Activated T-cell treated with anti-CD3 and anti-CD28 coated beads, Interleukin-2, amount 50 U/mL, for 72 hours (primary cell): ENCODE measurements at regions not wholly inside any gene's neighbourhood (a gene's known extent, or its start where the extent isn't known, plus 50 kb on each side); places are given as distances from the start of the nearest gene placed in this dataset.

Experiments
- ATAC-seq, 2 donors: fragments of 150-1000 bp; cut with Tn5 transposase; replicated peaks in 1 of 2; 2 replicates each; pipeline ENCODE4 v1.10.0; 2021; ENCODE audit warnings: moderate library complexity in 2 of 2, mild to moderate bottlenecking in 1 of 2
- DNase-seq, 2 donors: peaks; one replicate each; pipeline ENCODE4 v3.0.0; 2021 to 2022; ENCODE audit warnings: mixed read lengths in 1 of 2
- H3K27ac Mint-ChIP-seq: one replicate; pipeline ENCODE4 v1.8.0; 2022; ENCODE audit warnings: mild to moderate bottlenecking, moderate library complexity, mixed read lengths
- H3K27me3 Mint-ChIP-seq: one replicate; pipeline ENCODE4 v1.8.0; 2022; ENCODE audit warnings: low read depth, mixed read lengths
- H3K36me3 Mint-ChIP-seq, 2 donors: one replicate each; pipeline ENCODE4 v1.8.0; 2022; ENCODE audit warnings: mixed read lengths in 2 of 2, mild to moderate bottlenecking in 1 of 2; ENCODE audit not compliant: insufficient read depth in 2 of 2
- H3K4me1 Mint-ChIP-seq: one replicate; pipeline ENCODE4 v1.8.0; 2022; ENCODE audit warnings: low read depth, mixed read lengths
- H3K4me3 Mint-ChIP-seq, 2 donors: one replicate each; pipeline ENCODE4 v1.8.0; 2022; ENCODE audit warnings: mild to moderate bottlenecking in 2 of 2, mixed read lengths in 2 of 2, moderate library complexity in 2 of 2
- H3K9me3 Mint-ChIP-seq, 2 donors: one replicate each; pipeline ENCODE4 v1.8.0; 2022; ENCODE audit warnings: mixed read lengths in 2 of 2

DNA sequence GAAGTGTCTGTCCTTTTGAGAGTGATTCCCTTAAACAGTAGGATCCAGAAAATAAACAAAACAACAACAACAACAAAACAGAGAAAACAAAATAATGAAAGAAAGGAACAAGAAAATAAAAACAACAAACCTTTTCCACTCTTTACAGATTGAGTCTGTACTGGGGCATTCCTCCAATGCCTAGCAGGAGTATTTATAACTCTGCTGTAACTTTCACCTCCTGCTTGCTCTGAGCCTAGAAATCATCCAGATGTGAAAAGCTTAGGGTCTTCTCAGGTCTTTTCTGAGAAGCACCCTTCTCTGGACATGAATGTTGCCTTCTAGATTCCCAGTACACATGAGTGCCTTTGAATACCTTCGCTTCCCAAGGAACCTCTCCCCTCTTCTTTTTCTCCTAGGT lies 1239.4 kb downstream of the CNTNAP5 start:
- Mint-ChIP-seq H3K4me1 (no peaks in the 10 kb centered on the region), H3K27me3 (no peaks in the 10 kb centered on the region), H3K4me3 (no peak overlapping the region), H3K9me3 (peaks cover 1 to 7% of the 10 kb centered on the region in 2 donors), H3K27ac (no peak overlapping the region), H3K36me3 (no peaks in the 10 kb centered on the region)
- ATAC-seq (no peak), DNase-seq (no peak)

DNA sequence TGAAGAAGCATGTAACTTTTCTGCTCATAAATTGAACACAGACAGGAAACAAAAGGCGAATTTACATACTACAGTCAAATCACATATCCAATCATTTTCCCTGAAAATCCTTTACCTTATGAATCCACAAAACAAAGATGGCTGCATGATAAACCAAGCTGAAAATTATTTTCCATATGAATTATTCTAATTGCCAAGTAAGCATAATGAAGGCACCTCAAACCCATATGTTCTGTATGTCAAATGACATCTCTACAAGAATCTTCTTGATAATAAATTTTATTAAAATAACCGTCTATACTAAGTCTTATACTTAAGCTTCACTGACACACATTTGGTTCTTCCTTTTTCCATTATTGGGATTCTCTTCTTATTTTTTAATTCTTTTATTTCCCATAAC lies 1242.6 kb downstream of the CNTNAP5 start:
- no peaks in the 10 kb centered on the region for H3K27me3 Mint-ChIP-seq
- peaks cover 3 to 6% of the 10 kb centered on the region in 2 donors for H3K9me3 Mint-ChIP-seq
- no peak overlapping the region for H3K27ac Mint-ChIP-seq
- ATAC-seq, result no peak
- no peaks in the 10 kb centered on the region for H3K4me1 Mint-ChIP-seq
- no peak for DNase-seq
- no peaks in the 10 kb centered on the region for H3K36me3 Mint-ChIP-seq
- H3K4me3 Mint-ChIP-seq, result no peak overlapping the region

DNA sequence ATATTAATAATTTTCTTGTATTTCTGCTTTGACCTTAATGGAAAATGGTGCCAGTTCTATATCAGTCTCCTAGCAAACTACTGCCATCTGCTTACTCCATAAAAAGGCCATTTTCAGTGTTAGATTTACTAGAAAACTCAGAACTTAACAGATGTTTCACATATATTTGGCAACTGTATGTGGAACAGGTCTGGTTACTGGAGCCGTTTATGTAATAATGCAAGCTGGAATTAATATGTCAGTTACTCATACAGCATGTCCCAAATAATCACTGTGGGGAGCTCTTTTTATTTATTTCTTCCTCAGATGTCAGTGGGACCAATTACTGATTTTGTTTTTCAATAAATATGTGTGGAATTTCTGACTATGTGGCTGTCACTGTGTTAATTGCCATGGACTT lies 1247.6 kb downstream of the CNTNAP5 start:
- H3K4me1 Mint-ChIP-seq, result no peaks in the 10 kb centered on the region
- no peaks in the 10 kb centered on the region for H3K36me3 Mint-ChIP-seq
- no peak for DNase-seq
- no peaks in the 10 kb centered on the region for H3K27me3 Mint-ChIP-seq
- H3K9me3 Mint-ChIP-seq, result peaks cover 4 to 6% of the 10 kb centered on the region in 2 donors
- ATAC-seq, result no peak
- H3K4me3 Mint-ChIP-seq, result no peak overlapping the region
- H3K27ac Mint-ChIP-seq, result no peak overlapping the region

DNA sequence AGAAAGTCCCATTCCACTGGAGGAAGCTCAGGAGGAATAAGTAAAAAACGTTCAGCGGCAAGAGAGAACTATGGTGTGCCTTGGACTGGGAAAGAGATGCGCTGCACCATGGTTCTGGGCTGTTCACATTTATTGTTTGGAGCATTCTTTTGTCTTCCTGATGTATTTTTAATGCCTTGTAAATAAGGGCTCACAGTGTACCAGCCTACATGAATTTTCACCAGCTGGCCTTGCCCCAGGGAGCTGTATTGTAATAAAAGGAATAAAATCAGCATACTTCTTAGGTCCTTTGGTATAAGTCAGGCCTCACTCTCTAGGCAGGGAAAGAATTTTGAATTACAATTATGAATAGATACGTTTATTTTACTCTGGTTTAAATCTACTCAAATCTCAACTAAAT lies 1249.6 kb downstream of the CNTNAP5 start:
- no peak for DNase-seq
- Mint-ChIP-seq H3K9me3 (peaks cover 6% of the 10 kb centered on the region in 2 donors), H3K4me1 (no peaks in the 10 kb centered on the region), H3K4me3 (no peak overlapping the region), H3K36me3 (no peaks in the 10 kb centered on the region), H3K27ac (no peak overlapping the region), H3K27me3 (no peaks in the 10 kb centered on the region)
- no peak for ATAC-seq

DNA sequence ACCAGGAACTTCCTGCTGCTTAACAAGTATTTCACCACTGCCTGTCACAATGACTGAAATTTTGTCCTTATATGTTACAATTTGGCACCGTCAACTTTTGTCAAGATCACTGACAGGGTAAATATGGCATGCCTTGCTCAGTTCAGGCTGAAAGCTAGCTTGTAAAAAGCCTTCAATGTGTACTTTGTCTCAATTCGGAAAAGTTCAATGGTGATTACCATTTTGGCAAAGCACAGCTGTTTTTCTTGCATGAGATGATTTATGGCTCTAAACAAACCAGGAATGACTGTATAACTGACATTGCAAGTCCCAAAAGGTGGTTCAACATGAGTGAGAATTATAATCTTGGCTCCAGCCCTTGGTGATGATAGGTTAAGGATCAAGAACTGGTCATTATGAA lies 1255.2 kb downstream of the CNTNAP5 start:
- Mint-ChIP-seq H3K4me3 (no peak overlapping the region), H3K27me3 (no peaks in the 10 kb centered on the region), H3K36me3 (no peaks in the 10 kb centered on the region), H3K4me1 (no peaks in the 10 kb centered on the region), H3K27ac (no peak overlapping the region), H3K9me3 (peaks cover 11 to 16% of the 10 kb centered on the region in 2 donors)
- no peak for ATAC-seq
- no peak for DNase-seq

DNA sequence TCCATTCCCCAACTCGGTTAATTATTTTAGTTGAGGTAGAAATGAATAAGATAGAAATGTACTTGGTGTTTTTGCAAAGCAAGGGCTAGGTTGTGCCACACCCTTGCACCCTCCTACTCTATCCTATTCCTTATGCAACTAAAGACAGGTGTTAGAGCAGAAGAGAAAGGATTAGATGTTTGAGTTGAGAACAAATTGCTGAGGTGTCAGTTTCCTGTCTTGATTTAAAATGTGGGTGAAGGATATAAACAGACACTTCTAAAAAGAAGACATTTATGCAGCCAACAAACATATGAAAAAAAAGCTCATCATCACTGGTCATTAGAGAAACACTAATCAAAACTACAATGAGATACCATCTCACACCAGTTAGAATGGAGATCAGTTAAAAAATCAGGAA lies 1256.2 kb downstream of the CNTNAP5 start:
- H3K27ac Mint-ChIP-seq, result no peak overlapping the region
- no peaks in the 10 kb centered on the region for H3K27me3 Mint-ChIP-seq
- H3K9me3 Mint-ChIP-seq, result peaks cover 11 to 16% of the 10 kb centered on the region in 2 donors
- H3K4me1 Mint-ChIP-seq, result no peaks in the 10 kb centered on the region
- ATAC-seq (no peak), DNase-seq (no peak)
- no peaks in the 10 kb centered on the region for H3K36me3 Mint-ChIP-seq
- no peak overlapping the region for H3K4me3 Mint-ChIP-seq

DNA sequence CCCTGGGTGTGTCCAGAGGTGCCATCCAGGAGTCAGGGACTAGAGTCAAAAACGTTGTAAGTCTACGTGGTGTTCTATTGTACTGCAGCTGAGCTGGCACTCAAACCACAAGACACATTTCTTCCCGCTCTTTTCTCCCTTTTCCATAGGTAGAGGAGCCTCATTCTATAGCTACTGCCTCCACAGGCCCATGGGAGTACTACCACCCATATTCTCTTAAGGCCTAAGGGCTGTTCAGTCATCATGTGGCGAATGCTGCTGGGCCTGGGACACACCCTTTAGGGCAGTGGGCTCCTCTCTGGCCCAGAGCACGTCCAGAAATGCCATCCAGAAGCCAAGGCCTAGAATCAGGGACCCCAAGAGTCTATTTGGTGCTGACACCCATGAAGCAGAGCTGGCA lies 1271.7 kb downstream of the CNTNAP5 start:
- Mint-ChIP-seq H3K36me3 (no peaks in the 10 kb centered on the region), H3K27me3 (no peaks in the 10 kb centered on the region)

DNA sequence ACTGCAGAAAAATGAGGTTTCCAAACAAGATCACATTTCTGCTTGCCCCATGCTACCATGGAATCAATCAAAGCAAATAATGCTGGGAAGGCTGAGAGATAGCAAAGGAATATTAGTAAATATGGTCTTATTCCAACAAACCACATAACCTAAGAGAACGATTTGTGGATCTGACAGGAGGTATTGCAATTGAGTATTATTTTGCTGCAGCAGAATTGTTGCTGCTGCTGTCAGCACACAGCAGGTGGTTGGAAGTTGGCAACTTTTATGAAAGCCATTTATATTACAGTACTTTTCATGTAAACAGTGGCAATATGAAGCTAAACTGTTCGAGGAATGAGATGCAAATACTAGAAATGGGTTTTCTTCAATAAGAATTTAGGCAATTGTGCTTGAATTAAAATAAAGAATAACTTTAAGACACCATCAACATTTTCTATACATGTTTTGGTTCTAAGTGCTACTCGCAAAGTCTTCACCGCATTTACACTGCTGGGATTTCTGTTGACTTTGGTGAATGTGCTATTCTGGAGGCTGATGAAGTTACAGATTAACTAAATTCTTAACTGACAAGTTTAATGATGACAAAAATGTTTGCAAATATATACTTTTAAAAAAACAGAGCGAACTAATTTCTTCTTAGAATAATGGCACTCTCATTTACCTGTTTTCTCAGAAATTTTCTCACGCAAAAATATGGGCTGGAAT lies 1285.7 kb downstream of the CNTNAP5 start:
- Mint-ChIP-seq H3K36me3 (no peaks in the 10 kb centered on the region), H3K27me3 (no peaks in the 10 kb centered on the region), H3K4me3 (no peak overlapping the region), H3K4me1 (no peaks in the 10 kb centered on the region), H3K27ac (no peak overlapping the region), H3K9me3 (peaks cover 3 to 7% of the 10 kb centered on the region in 2 donors)
- no peak for DNase-seq
- ATAC-seq, result no peak

More for the DNA sequence above, 1271.7 kb downstream of the CNTNAP5 start:
- H3K9me3 Mint-ChIP-seq, result peaks cover 2 to 4% of the 10 kb centered on the region in 2 donors
- H3K27ac Mint-ChIP-seq, result no peak overlapping the region
- no peak overlapping the region for H3K4me3 Mint-ChIP-seq
- DNase-seq, result no peak
- no peaks in the 10 kb centered on the region for H3K4me1 Mint-ChIP-seq
- ATAC-seq, result no peak

DNA sequence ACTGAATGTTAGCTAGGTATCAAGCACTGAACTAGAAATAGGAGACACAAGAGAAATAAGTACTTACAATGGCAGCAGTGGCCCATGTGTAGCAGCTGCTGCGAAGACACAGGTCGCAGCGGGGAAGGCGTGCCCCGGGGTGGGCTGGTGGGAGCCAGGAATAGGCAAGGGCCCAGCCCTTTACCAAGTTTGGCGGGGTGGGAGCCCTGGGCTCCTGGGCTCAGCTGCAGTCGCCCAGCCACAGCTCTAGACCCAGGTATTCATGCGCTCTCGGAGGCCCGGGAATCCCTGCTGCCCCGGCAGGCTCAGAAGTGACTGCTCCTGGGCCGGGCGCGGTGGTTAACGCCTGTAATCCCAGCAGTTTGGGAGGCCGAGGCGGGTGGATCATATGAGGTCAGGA lies 1287.3 kb downstream of the CNTNAP5 start:
- Mint-ChIP-seq H3K4me1 (no peaks in the 10 kb centered on the region), H3K27me3 (no peaks in the 10 kb centered on the region), H3K27ac (no peak overlapping the region), H3K36me3 (no peaks in the 10 kb centered on the region), H3K4me3 (no peak overlapping the region), H3K9me3 (peaks cover 3 to 7% of the 10 kb centered on the region in 2 donors)
- no peak for DNase-seq
- no peak for ATAC-seq

DNA sequence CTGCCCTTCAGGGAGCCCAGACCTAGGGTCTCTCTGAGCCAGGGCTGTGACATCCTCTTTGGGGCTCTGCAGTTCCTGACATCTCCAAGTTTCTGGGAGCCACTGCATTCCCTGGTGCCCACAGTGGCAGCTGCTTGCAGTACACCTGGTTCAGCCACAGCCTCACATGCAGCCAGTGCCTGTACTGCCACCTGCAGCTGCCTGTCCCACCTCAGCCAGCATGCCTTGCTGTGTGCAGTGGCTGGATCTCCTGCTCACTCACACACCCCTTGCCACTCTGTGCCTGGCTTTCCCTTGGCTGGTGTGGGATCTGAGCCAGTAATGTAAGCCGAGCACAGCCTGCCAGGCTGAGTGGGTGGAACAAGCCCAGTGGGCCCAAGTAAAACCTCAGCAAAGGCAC lies 1288.7 kb downstream of the CNTNAP5 start:
- Mint-ChIP-seq H3K4me1 (no peaks in the 10 kb centered on the region), H3K36me3 (no peaks in the 10 kb centered on the region), H3K27ac (no peak overlapping the region), H3K9me3 (peaks cover 3 to 7% of the 10 kb centered on the region in 2 donors), H3K4me3 (no peak overlapping the region), H3K27me3 (no peaks in the 10 kb centered on the region)
- DNase-seq (no peak), ATAC-seq (no peak)

DNA sequence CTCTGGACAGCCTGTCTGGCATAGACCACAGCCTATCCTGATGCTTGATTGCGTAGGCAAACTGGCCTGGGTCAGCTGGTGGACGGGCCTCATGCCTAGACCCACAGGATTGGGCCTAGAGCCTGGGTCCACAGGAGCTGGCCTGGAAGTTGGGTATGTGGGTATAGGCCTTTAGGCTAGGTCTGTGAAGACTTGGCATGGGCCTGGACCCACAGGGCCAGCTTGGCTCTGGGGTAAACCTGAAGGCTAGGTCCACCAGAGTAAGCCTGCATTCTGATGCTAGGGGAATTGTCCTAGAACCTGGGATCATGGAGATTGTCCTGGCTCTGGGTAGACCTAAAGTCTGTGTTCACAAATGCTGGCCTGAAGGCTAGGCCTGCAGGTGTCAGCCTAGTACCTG lies 1293.7 kb downstream of the CNTNAP5 start:
- no peaks in the 10 kb centered on the region for H3K4me1 Mint-ChIP-seq
- peaks cover 0 to 4% of the 10 kb centered on the region in 2 donors for H3K9me3 Mint-ChIP-seq
- ATAC-seq (no peak), DNase-seq (no peak)
- H3K4me3 Mint-ChIP-seq, result no peak overlapping the region
- no peaks in the 10 kb centered on the region for H3K27me3 Mint-ChIP-seq
- H3K36me3 Mint-ChIP-seq, result no peaks in the 10 kb centered on the region
- H3K27ac Mint-ChIP-seq, result no peak overlapping the region

DNA sequence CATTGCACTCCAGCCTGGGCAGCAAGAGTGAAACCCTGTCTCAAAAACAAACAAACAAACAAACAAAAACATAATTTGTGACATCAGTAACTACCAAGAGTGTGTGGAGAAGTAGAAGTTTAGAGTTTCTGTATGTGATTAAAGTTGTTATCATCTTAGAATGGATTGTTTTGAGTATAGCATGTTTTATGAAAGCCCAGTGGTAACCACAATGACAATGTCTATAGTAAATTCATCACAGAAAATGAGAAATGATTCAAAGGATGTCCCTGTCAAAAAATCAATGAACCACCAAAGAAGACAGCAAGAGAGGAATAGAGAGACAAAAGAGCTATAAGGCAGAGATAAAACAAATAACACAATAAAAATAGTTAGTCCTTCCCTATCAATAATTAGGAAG lies 1299.2 kb downstream of the CNTNAP5 start:
- no peaks in the 10 kb centered on the region for H3K27me3 Mint-ChIP-seq
- ATAC-seq (no peak), DNase-seq (no peak)
- H3K4me1 Mint-ChIP-seq, result no peaks in the 10 kb centered on the region
- H3K9me3 Mint-ChIP-seq, result peaks cover 2 to 6% of the 10 kb centered on the region in 2 donors
- H3K4me3 Mint-ChIP-seq, result no peak overlapping the region
- no peak overlapping the region for H3K27ac Mint-ChIP-seq
- no peaks in the 10 kb centered on the region for H3K36me3 Mint-ChIP-seq

DNA sequence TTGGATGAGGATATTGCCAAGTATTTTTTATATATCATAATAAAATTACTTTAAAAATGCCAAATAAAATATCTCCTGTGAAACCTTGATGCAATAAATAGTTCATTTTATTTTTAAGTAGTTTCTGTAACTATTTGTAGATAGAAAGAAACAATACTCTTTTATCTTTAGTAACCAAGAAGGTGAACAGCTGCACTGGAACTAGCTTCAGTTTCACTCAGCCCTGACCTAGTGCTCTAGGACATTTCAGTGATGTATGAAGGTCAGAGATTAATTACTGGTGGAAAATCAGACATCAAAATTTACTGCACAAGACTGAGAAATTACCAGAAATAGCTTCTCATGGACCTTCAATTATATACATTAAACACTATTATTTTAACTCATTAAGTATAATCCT lies 1305.0 kb downstream of the CNTNAP5 start:
- ATAC-seq, result no peak
- Mint-ChIP-seq H3K27me3 (no peaks in the 10 kb centered on the region), H3K4me1 (no peaks in the 10 kb centered on the region), H3K27ac (no peak overlapping the region), H3K36me3 (peaks cover 0 to 2% of the 10 kb centered on the region in 2 donors), H3K4me3 (no peak overlapping the region), H3K9me3 (peaks cover under 1 to 6% of the 10 kb centered on the region in 2 donors)
- no peak for DNase-seq

DNA sequence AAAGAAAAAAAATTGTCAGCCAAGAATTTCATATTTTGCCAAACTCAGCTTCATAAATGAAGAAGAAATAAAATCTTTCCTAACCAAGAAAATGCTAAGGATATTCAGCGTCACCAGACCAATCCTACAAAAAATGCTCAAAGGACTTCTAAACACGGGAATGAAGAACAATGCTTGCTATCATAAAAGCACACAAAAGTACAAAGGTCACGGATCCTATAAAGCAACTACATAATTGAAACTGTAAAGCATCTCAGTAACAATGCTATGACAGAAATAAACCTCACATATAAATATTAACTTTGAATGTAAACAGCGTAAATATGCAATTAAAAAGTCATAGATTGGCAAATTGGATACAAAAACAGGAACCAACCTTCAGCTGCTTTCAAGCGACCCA lies 1314.6 kb upstream of the GYPC start:
- H3K36me3 Mint-ChIP-seq, result no peaks in the 10 kb centered on the region
- H3K4me3 Mint-ChIP-seq, result no peak overlapping the region
- H3K4me1 Mint-ChIP-seq, result no peaks in the 10 kb centered on the region
- DNase-seq (no peak), ATAC-seq (no peak)
- no peaks in the 10 kb centered on the region for H3K27me3 Mint-ChIP-seq
- H3K27ac Mint-ChIP-seq, result no peak overlapping the region
- H3K9me3 Mint-ChIP-seq, result peaks cover 2 to 4% of the 10 kb centered on the region in 2 donors
